Activated T-cell treated with anti-CD3 and anti-CD28 coated beads for 4 hours (primary cell): ENCODE measurements at regions not wholly inside any gene's neighbourhood (a gene's known extent, or its start where the extent isn't known, plus 50 kb on each side); places are given as distances from the start of the nearest gene placed in this dataset.

Experiments
- DNase-seq: peaks from one replicate; pipeline ENCODE4 v3.0.0-alpha.2; 2020

DNA sequence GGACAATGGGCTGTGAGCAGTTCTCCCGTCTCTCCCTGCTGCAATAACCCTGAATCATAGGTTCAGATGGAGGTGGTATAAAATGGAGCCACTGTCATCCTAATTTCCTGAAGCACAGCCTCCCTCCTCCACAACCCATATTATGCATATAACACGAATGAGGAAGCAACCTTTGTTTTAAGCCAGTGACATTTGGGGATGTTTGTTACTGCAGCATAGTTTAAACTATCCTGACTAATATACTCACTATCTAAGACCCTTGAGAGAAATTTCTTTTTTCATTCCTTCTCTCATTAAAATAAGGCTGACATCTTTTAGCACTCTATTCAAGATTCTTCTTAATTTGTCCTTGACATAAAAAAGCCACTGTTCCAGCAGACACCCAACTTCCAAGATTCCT, 413.4 kb downstream of the SOX9 start:
- no peak for DNase-seq

DNA sequence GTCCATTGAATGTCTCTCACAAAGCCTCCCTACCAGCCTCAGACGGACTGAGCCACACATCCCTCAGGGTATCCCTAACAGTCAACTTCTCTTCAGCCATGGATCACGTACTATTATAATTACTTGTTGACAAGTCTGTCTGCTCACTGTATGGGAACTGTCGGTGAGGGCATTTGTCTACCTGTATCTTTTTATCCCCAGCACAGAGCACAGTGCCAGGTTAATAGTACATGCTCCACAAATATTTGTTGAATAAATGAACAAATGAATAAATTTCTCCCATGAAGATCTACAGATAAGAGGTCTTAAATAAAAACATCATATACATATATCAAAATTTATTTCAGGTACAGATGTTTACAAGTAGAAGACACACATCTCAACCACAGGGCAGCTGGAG, 414.0 kb downstream of the SOX9 start:
- DNase-seq = no peak

DNA sequence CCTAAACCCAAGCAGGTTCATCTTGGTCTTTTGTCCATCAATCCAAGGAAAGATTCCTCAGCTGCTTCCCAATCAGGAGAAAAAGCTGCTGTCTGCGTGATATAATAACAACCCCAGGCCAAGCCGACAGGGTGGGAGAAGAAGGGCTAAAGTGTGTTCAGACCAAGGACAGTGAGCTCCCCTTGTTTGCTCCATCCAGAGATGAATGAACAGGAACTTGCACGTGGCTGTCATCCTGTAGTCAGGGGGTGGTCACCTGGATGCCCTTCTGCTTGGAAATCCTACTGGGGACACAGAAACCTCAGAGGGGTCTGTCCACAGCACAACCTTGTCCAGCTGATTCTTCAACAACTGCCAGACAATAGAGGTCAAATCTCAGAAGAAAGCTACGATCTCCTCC, 414.5 kb downstream of the SOX9 start:
- no peak for DNase-seq

DNA sequence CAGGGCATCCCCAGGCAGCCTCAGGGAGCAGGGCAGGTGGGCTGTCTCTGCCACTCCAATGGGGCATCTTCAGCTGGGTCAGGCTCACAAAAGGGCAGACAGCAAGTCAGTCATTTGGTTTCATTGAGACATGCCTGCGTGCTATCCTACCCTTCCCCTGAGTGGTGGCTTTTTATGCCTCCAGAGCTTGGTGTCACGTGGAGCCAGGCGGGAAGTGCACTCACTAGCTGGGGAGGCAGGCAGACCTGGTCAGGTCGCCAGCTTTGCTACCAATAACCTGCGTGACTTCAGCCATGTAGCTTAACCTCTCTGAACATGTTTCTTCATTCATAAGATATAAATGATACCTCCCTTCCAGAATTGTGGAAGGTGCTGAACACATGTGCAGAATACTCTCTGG, 415.0 kb downstream of the SOX9 start:
- no peak for DNase-seq

DNA sequence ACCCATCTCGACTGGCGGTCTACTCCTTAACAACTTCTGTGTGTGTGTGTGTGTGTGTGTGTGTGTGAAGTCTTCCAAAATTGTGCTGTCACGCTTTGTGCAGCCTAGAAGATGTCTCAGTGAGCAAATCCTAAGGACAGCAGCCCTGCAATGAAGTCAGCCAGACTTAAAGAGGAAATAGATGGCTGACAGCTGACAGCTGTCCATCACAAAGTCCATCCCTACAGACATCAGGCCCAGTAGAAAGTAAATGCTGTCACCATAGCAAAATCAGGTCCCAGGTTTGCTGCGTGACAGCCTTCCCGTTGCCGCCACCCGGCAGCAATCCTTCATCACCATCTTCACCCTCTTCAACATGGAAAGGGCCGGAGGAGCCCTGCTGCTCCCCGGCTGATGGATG, 416.0 kb downstream of the SOX9 start:
- no peak for DNase-seq

DNA sequence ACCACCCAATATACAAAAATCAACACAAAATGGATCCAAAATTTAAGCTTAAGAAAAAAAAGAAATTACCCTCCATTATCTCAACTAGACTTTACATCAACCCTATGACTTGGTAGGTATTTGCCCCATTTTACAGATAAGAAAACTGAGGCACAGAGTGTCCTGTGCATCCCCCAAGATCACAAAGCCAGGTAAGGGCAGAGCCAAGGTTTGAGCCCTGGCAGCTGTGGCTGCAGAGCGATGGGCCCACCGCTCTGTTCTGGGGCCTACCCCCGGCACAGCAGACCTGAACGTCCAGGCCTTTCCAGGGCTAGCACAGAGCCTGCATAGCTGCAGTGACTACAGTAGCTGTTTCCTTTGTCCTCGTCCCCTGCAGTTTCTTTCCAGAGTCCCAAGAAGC, 417.6 kb downstream of the SOX9 start:
- no peak for DNase-seq

DNA sequence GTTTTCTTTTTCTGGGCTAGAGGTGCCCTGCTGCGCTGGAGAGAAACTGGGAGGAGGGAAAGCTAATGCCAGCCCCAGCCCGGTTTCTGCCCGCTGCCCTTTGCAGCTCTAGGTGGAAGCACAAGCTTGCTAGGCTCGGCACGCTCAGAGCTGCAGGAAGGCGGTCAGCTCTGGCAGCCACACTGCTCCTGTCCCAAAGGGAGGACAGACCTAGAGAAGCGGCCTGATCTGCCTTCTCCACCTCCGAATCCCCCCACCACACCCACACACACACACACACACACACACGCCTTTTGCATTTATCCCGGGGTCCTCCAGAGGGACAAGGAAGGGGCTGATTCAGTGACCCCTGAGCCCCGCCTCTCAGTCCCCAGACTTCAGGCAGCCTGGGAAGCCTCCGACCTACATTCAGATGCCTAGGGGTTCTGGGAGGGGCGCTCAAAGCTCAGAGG, 418.1 kb downstream of the SOX9 start:
- DNase-seq = no peak

DNA sequence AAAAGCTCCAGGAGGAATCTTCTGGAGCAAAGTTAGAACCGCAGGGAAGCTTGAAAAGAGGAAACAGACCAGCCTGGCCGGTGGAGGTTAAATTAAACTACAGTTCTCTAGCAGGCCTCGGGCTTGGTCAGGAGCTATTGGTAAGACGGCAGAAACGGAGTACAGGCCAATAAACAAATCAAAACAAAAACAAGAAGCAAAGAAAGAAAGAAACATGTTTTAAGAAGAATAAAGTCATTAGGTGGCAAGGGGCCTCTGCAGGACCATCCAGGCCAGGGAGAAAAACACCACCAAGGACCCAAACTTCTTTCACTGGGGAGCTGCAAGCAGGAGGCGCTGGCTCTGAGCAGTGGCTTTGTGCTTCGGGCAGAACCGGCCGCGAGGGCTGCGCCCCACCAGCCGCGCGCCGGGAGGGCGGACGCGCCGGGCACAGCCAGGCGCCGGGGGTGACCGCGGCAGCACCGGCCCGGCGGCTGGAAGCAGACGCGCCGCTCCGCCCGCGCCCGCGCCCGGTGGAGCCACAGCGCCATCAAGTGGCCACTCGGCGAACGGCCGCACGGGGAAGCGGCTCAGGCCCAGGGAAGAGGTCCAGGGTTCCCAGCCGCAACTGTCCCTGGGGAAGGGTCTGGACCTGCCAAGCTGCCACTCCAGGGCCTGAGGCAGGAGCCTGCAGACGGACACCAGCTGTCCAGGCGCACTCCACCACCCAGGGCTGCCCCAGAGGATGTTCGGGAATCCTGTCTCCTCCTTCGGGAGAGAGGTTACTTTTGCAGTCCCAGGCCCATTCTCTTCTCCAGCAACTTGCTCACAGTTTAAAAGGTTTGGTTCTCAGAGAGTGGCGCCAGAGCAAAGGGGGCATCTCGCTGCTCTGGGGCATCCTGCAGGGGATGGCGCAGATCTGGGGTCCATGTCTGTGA, 419.4 kb downstream of the SOX9 start:
- peak; percentile 36 for DNase-seq

DNA sequence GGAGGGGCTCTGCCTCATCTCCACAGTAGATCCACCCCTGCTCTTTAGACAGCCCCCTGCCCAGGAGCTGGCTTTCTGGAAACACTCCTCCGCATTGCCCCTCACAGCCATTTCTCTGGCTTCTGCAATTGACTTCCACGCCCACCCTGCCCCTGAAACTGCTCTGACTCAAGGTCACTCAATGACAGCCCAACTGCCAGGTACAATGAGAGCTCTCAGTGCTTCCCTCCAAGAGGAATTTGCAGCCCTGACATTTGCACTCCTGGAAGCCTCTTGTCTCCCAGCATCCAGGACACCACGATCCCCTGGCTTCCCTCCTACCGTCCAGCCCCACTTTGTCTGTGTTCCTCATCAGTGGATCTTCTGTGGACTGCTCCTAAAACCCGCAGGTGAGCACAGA, 421.5 kb downstream of the SOX9 start:
- DNase-seq = no peak

DNA sequence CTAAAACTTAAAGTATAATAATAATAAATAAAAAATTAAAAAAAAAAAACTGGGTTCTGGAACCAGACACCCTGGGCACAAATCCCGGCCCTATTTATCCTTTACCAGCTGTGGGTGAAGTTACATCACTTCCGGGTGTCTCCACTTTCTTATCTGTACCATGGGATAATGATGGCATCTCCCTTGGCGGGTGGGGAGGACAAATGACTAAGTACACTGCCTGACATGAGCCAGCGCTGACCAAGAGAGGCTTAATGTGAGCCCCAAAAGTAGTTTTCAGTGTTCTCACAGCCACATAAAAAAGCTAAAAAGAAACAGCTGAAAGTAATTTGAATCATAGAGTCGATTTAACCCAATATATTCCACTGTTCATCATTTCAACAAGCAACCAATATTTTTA, 424.9 kb downstream of the SOX9 start:
- DNase-seq = no peak

DNA sequence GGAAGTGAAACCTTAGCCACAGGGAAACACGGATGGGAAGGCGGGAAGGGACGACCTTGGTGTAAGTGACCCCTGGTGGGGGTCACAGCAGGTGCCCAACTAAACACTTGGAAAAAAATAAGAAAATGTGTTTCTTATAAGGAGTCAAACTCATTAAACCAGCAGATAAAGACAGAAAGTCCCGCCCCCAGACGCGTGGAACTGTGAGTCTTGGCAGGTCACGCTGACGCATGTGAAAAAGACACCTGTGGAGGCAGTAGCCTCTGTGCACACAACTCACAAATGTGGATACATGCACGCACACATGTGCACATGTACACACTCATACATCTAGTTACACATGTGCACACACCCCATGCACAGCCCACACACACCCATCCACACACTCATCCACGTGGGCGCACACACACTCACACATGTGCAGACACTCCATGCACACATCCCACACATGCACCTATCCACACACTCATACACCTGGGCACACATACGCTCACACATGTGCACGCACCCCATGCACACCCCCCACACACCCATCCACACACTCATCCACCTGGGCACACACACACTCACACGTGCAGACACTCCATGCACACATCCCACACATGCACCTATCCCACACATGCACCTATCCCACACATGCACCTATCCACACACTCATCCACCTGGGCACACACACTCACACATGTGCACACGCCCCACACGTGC, 432.4 kb downstream of the SOX9 start:
- no peak for DNase-seq

DNA sequence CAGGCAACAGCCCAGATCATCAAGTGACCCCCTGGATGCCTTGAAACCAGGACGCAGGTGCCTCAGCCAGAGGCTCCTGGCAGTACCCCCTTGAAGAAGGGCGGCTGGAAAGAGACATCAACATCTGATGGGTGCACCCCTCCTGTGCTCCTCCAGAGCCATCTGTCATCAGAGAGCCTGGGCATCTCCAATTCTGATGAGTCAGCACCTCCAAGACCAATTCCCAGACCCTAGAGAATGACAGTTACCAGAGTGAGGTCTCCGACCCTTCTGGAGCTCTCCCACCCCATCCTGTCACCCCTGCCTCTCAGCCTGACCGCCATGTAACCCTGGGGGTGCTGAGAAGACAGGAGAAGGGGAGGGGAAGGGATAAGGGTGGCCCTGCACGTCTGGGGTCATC, 433.7 kb downstream of the SOX9 start:
- DNase-seq = no peak

DNA sequence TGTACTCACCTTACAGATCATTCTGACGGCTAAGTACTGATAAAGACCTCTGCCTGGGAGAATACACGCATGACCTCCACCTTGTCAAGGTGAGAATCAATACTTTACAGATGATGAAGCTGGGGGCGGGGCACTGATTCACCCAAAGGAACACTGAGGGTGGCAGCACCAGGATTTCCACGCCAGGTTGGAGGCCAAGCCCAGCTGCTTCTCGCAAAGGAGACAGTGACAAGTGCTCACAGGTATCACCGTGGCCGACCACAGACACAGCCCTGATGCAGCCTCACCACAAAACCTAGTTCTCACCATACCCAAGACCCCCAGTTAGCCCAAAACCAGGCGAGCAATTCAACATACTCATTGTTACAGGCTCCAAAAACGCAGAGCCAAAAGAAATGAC, 434.2 kb downstream of the SOX9 start:
- no peak for DNase-seq

DNA sequence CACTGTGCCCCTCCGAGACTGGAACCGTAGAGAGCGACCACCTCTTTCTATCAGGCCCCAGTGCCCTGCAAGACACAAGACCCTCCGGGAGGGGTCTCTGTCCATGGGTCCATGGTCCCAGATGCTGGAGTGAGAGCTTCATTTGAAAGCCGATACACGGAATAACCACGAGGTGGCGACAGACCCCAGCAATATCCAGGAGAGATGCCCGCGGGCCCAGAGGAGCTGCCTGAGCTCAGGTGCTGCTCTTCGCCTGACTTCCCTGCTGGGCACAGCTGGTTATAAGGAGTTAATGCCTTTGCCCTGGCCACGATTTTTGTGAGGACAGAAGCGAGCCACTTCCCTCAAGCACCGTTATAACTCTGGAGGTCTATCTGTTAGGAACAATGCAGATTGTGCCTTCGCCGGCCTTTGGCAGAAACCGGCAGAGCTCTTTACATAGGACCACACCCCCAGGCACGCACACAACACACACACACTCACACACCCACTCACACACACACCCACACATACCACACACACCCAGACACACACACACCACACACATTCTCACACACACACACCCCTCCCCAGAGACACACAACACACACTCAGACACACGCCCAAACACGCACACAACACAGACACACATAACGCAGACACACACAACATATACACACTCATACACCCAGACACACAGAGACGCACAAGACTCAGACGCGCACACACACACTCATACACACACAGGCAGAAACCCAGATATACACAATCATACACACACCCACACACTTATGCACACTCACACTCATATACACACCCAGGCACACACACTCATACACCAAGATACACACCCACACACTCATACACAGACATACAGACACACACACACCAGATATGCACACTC, 436.4 kb downstream of the SOX9 start:
- peak; percentile 40 for DNase-seq

DNA sequence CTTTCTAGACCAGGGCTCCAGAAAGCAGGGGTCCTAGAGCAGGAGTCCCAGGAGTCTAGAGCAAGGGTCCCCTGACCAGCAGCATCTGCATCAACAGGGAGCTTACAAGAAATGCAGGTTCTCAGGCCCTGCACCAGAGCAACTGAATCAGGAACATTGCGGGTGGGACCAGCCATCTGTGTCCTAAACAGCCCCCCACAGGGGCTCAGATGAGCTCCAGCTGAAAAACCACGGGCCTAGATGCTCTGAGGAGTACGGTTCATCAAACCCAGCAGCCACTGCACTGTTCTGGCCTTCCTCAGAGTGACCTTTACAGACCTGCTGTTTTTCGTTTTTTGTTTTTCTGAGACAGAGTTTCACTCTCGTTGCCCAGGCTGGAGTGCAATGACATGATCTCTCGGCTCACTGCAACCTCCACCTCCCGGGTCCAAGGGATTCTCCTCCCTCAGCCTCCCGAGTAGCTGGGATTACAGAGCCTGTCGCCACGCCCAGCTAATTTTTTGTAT, 438.2 kb downstream of the SOX9 start:
- DNase-seq = no peak

DNA sequence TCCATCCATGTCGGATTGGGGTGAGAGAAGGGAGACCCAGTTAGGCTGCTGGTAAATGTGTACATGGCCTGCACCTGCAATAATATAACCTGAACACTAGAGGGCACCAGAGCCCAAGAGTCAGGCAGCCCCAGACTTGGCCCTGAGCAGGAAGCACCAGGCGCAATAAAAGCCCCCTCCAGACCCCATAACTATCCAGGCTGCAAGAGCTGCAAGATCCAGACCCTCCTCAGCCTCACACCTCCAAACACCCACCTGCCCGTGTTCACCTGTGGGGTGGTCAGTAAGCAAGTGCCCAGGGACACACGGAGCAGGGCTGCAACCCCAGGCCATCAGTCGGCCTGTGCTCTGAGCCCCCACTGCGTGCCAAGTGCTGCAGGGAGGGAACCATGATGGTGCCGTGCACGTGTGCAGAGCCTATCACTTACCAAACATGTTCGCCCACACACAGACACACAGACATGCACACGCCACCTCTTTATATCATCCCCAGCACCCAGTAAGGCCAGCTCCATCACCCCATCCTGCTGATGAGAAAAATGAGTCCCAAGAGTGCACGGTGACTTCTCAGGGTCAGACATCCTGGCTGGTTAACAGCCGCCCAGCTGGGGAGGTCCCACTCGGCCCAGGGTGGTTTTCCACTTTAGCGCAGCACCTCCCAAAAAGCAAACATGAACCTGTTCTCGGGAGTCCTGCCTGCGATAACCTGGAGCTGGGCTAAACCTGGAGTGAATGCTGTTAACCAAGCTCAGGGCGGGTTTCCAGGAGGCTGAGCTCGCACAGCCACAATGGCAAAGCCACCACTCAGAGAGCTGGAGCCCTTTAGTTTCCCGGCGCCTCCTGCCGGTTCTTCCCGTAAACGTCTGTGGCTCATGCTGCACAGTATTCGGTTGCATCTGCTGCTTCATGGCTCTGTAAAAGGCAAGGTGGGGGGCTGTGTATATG, 439.8 kb downstream of the SOX9 start:
- DNase-seq = peak; percentile 35

DNA sequence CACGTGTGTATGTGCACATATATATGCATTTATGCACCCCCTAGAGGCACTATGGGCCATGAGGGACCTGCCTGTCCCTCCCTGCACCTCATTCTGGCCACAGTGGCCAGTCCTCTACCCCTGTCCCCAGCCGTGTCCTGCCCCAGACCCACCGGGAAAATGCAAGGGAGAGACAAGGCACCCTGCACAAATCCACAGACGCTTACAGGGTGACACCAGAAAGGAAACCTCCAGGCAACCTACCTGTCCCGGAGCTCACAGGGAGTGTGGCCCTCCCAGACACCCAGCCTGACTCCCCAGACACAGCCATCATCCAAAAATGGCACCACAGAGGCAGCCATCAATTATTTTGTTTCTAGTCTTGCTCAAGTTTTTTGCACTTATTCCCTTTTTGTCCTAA, 440.4 kb downstream of the SOX9 start:
- no peak for DNase-seq

DNA sequence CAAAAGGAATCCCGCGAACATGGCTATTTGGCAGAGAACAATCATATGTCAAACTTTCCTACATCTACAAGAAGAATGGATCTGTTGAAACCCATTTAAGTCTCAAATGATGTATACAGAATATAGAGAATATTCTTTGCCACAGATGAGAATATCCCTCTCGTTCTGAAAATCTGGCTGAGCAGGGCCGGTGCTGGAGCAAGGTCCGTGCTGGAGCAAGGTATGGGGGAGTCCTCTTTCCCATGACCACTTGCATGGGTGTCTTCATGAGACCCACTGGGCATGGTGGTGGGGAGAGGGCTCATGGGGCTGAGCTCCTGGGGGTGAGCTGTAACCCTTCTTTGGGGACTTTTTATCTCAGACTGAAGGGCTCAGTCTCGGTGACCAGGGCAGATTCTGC, 440.9 kb downstream of the SOX9 start:
- DNase-seq = no peak

DNA sequence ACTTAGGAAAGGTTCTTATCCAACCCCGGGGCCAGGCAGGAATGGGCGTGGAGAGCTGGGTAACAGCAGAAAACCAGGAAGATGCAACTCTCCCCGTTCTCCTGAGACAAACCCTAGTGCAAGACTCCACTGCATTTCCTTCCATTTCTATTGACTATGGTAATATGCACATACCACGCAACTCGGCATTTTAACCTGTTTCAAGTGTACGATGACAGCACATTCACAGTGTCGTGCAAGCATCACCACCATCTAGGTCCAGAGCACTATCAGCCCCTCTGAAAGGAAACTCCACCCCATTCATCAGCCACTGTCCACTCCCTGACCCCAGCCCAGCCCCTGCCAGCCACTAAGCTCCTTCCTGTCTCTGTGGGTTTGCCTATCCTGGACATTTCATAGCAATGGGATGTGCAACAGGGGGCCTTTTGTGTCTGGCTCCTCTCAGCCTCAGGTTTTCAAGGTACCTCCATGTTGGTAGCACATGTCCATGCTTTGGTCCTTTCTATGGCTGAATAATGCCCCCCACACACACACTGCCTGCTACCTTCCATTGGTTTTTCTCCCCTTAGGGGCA, 441.9 kb downstream of the SOX9 start:
- no peak for DNase-seq

DNA sequence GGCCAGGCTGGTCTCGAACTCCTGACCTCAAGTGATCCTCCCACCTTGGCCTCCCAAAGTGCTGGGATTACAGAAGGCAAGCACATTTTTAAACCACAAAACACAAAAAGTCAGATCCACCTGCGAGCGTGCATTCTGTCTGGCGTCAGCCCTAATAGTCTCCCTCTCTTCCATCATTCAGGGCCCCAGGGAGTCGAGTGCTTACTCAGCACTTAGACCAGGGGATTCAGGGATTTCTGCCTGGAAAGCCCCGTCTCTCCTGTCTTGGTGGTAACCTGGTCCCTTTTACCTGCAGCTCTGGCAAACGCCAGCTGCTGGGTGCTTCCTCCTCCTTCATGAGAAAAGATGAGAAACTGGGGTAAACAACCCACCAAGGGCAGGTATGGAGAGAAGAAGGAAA, 443.1 kb downstream of the SOX9 start:
- DNase-seq = no peak

DNA sequence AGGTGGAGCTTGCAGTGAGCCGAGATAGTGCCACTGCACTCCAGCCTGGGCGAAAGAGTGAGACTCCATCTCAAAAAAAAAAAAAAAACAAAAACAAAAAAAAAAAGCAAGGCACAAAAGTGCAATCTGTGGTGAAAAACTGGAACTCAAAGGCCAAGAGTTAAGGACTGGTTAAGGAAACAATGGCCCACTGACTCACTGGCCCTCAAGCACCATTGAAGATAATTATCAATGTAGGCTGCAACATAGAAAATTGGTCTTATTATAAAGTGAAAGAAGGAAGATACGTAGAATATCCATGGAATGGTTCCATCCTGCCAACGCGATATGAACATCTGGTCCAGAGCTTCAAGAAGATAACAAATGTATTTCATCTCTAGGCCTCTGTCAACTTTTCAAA, 444.2 kb downstream of the SOX9 start:
- no peak for DNase-seq

DNA sequence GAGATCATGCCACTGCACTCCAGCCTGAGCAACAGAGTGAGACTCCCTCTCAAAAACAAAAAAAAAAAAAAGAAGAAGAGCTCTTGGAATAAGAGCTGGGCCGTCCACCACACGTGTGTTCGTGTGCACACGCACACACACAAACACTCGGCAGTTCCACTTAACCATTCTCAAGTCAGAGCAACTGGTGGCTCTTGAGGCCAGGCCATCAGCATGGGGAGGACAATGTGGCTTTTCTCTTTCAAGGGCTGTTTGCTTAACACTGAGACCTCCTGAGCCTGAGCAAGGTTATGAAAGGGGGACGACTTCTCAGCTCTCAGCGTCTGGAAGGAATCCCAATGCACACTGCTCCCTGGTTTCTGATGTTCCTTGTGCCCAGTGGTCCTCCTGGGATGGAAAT, 444.9 kb downstream of the SOX9 start:
- no peak for DNase-seq
